Panc1 (cell line): ENCODE measurements at regions not wholly inside any gene's neighbourhood (a gene's known extent, or its start where the extent isn't known, plus 50 kb on each side); places are given as distances from the start of the nearest gene placed in this dataset.

Experiments used
- ATAC-seq: fragments of 200-7000 bp; cut with Tn5 transposase; 2 replicates; pipeline ENCODE4 v1.9.1; 2020; ENCODE audit warnings: mild to moderate bottlenecking, moderate library complexity
- BruUV-seq: library from RNA; stranded (reverse); fragments of 400-500 nt; replicated peaks from 2 replicates; lab custom pipeline; 2021; lab: Mats Ljungman, UMichigan
- CTCF ChIA-PET: fragments of 300-600 bp; sonication (Branson Sonifier 250); formaldehyde crosslinking; loops from one replicate; lab custom pipeline; 2022; ENCODE audit warnings: antibody characterized with exemption; lab: Charles Lee
- POLR2A ChIA-PET: fragments of 300-600 bp; sonication (Branson Sonifier 250); formaldehyde crosslinking; loops from one replicate; lab custom pipeline; 2022; ENCODE audit warnings: antibody characterized with exemption; lab: Charles Lee
- DNase-seq: peaks from one replicate; pipeline ENCODE4 v3.0.0-alpha.2; 2010; ENCODE audit warnings: low read depth, low spot score
- H3K27ac ChIP-seq: 2 replicates; pipeline ENCODE4 v1.5.1; 2011; ENCODE audit warnings: mild to moderate bottlenecking, low read length, inconsistent platforms
- H3K27me3 ChIP-seq: fragments of 200-500 bp; sonication (Bioruptor generic); 2 replicates; pipeline ENCODE4 v1.6.0; 2014; ENCODE audit warnings: low read length, inconsistent platforms; ENCODE audit not compliant: control insufficient read depth, insufficient read depth
- H3K36me3 ChIP-seq: fragments of 200-500 bp; sonication (Bioruptor generic); 2 replicates; pipeline ENCODE4 v1.5.1; 2014; ENCODE audit warnings: inconsistent platforms, mild to moderate bottlenecking, low read length, moderate library complexity; ENCODE audit not compliant: control insufficient read depth, insufficient read depth
- H3K4me1 ChIP-seq: 2 replicates; pipeline ENCODE4 v1.5.1; 2011; ENCODE audit warnings: inconsistent platforms, mild to moderate bottlenecking, low read length, moderate library complexity; ENCODE audit not compliant: control insufficient read depth, insufficient read depth
- H3K4me3 ChIP-seq, 2 experiments: 2 replicates each; pipeline ENCODE4 v1.5.1; 2011 to 2012; ENCODE audit warnings: low read depth in 2 of 2, low read length in 2 of 2, mild to moderate bottlenecking in 2 of 2, inconsistent platforms in 1 of 2, moderate library complexity in 1 of 2
- H3K9me3 ChIP-seq: fragments of 200-500 bp; sonication (Bioruptor generic); 2 replicates; pipeline ENCODE4 v1.5.1; 2014; ENCODE audit warnings: low read depth, mild to moderate bottlenecking, inconsistent platforms, low read length, moderate library complexity; ENCODE audit not compliant: control insufficient read depth, insufficient read depth
- CTCF ChIP-seq: fragments of 450-650 bp; IDR thresholded peaks from 2 replicates; pipeline ENCODE4 v1.5.1; 2017; ENCODE audit warnings: mild to moderate bottlenecking
- POLR2AphosphoS5 ChIP-seq: IDR thresholded peaks from 2 replicates; pipeline ENCODE4 v1.6.1; 2012; ENCODE audit warnings: mild to moderate bottlenecking, low read depth, low read length, moderate library complexity
- REST ChIP-seq, 2 experiments: IDR thresholded peaks; 2 replicates each; pipeline ENCODE4 v1.6.1; 2011 to 2012; ENCODE audit warnings: low read depth in 2 of 2, control low read depth in 1 of 2, low read length in 1 of 2, mild to moderate bottlenecking in 1 of 2, moderate library complexity in 1 of 2; ENCODE audit not compliant: insufficient read depth in 1 of 2
- SIN3A ChIP-seq: IDR thresholded peaks from 2 replicates; pipeline ENCODE4 v1.6.1; 2012; ENCODE audit warnings: low read depth, mild to moderate bottlenecking, low read length, moderate library complexity, borderline replicate concordance; ENCODE audit not compliant: insufficient read depth
- TCF7L2 ChIP-seq: IDR thresholded peaks from 2 replicates; pipeline ENCODE4 v1.6.1; 2011; ENCODE audit warnings: mild to moderate bottlenecking, low read depth, low read length, inconsistent platforms
- in situ Hi-C: cut with HindIII; loops from 2 replicates; pipeline ENCODE4 v1.10.0; 2016; ENCODE audit warnings: low sequenced_read_pairs, low pct_unique_long_range_greater_than_20kb
- intact Hi-C: fragments of 100-400 bp; cut with micrococcal nuclease; formaldehyde crosslinking; loops from one replicate; pipeline ENCODE4 v1.10.0; 2022; ENCODE audit not compliant: unreplicated experiment

DNA sequence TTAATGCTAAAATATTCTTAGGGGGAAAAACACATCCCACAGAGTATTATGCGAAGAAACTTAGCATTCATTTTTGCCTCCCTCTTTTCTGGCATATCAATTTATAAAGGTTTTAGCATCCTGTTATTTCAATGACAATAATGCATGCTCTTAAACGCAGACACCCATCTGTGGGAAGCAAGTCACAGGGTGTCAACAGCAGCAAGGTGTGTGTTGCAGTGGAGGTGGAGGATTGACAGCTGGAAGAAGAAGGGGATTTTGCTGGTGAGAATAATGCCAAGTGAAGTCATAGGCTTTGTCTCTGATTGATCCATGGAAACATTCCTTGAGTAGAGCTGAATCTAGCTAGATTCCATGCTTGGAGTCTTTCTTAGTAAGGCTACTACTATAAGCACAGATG is 498.1 kb downstream of the NPIPA7 start:
- ChIA-PET CTCF (no interaction called here), POLR2A (no interaction called here)
- H3K4me1 ChIP-seq: no peaks in the 10 kb centered on the region
- intact Hi-C loops: no loop called here
- H3K27me3 ChIP-seq: peaks cover 11% of the 10 kb centered on the region
- BruUV-seq: no TSS peak
- no peaks in the 10 kb centered on the region for H3K9me3 ChIP-seq
- H3K27ac ChIP-seq: no peak overlapping the region
- no peak for TF ChIP-seq POLR2AphosphoS5
- no peak for TF ChIP-seq SIN3A
- no peak for DNase-seq
- H3K4me3 ChIP-seq: no peak overlapping the region
- H3K36me3 ChIP-seq: no peaks in the 10 kb centered on the region
- no peak for ATAC-seq
- in situ Hi-C loops: no loop called here

DNA sequence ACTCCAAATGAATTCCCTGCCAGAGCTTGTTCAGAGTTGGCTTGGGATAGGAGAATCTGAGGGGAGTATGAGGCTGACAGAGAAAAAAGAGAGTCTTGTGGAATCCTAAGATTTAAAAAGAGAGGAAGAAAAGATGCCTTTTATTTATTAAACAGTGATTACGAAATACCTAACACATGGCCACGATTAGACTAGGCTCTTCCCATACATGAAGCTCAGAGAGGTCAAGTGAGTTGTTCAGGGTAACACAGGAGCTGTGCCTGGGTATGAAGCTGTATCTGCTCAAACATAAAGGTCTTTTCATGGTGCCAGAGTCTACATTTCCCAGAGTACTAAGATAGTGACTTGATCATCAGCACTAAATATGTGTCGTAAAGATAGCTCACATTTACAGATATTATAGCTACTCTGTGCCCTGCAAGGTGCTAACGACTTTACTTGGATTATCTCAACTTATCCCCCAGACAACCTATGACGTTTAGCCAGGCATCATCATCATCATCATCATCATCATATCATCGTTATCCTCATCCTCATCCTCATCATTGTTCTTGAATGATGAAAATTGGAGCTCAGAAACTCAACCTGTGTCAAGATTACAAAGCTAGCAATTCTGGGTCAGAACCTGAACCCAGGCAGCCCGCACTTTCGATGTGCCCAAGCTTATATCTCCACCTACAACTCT is 500.8 kb downstream of the NPIPA7 start:
- no TSS peak for BruUV-seq
- Histone ChIP-seq H3K27me3 (peaks cover 12% of the 10 kb centered on the region), H3K27ac (no peak overlapping the region), H3K36me3 (no peaks in the 10 kb centered on the region), H3K4me3 (no peak overlapping the region), H3K4me1 (no peaks in the 10 kb centered on the region), H3K9me3 (no peaks in the 10 kb centered on the region)
- intact Hi-C loops: no loop called here
- CTCF ChIA-PET: interaction anchor here (1.3 kb wide), 1 partner anchor 18 kb away, joined by 3 read pairs; no protein-coding TSS in a partner anchor
- in situ Hi-C loops: no loop called here
- DNase-seq (no peak), ATAC-seq (no peak)
- TF ChIP-seq CTCF (no peak), SIN3A (no peak), REST (IDR thresholded peaks at IDR 0.05; ENCODE audit: insufficient read depth in 1 of 2, low read depth in 2 of 2, low read length in 1 of 2) (no peak), TCF7L2 (no peak), POLR2AphosphoS5 (no peak)
- POLR2A ChIA-PET: no interaction called here

- DNase-seq (no peak), ATAC-seq (no peak)
- no peaks in the 10 kb centered on the region for H3K36me3 ChIP-seq
- ChIA-PET POLR2A (no interaction called here), CTCF (no interaction called here)
- intact Hi-C loops (no loop called here), in situ Hi-C loops (no loop called here)
- H3K27ac ChIP-seq: no peak overlapping the region
- no peaks in the 10 kb centered on the region for H3K9me3 ChIP-seq
- TF ChIP-seq POLR2AphosphoS5 (no peak), TCF7L2 (no peak), SIN3A (no peak), REST (IDR thresholded peaks at IDR 0.05; ENCODE audit: insufficient read depth in 1 of 2, low read depth in 2 of 2, low read length in 1 of 2) (no peak), CTCF (no peak)
- peaks cover 13% of the 10 kb centered on the region for H3K27me3 ChIP-seq
- H3K4me3 ChIP-seq: no peak overlapping the region
- no TSS peak for BruUV-seq
- no peaks in the 10 kb centered on the region for H3K4me1 ChIP-seq
Measured at GRCh38 chr16:16881814-16882213, 502.9 kb downstream of the NPIPA7 start.
